GM10266 (cell line): ENCODE measurements at regions not wholly inside any gene's neighbourhood (a gene's known extent, or its start where the extent isn't known, plus 50 kb on each side); places are given as distances from the start of the nearest gene placed in this dataset.
"Not testable (repeated sequence)": the region's sequence is repeated elsewhere in the genome, so short reads cannot be mapped to it uniquely, and the experiment has no call there.

Experiments
- DNase-seq: peaks from one replicate; pipeline ENCODE4 v3.0.0; 2012; ENCODE audit errors: extremely low spot score
- CTCF ChIP-seq: IDR thresholded peaks from 2 replicates; pipeline ENCODE4 v1.5.1; 2012; ENCODE audit warnings: mild to moderate bottlenecking, low read depth; ENCODE audit not compliant: control insufficient read depth, insufficient read depth; ENCODE audit errors: missing control alignments

DNA sequence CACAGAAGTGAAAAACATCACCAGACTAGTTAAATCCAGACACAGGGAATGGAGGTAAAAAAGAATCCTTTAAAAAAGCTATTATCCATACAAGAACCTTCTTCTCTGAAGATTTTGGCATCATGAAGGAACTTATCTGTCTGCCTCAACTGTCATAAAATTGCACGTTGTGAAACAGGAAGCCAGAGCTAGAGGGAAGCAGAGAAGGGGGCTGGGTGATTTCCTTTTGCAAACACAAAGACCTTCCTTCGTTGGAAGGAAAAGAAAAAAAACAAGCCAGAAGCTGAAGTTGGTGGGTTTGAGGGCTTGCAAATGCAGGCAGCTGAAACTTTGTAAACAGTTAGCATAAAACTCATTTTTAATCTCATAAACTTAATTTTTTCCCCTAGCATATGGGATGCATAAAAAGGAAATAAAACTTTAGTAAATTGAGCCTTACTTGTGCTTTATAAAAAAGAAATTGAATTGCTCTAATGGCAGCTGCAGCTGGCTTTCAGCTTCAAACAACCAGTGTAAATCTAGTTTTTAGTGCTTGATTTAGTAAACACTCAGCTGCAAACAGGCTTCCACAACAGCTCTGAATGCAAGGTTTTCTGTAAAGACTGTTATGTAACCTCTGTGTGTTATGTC lies 101.6 kb downstream of the OTUD1 start:
- no peak for DNase-seq
- TF ChIP-seq CTCF, result no peak

DNA sequence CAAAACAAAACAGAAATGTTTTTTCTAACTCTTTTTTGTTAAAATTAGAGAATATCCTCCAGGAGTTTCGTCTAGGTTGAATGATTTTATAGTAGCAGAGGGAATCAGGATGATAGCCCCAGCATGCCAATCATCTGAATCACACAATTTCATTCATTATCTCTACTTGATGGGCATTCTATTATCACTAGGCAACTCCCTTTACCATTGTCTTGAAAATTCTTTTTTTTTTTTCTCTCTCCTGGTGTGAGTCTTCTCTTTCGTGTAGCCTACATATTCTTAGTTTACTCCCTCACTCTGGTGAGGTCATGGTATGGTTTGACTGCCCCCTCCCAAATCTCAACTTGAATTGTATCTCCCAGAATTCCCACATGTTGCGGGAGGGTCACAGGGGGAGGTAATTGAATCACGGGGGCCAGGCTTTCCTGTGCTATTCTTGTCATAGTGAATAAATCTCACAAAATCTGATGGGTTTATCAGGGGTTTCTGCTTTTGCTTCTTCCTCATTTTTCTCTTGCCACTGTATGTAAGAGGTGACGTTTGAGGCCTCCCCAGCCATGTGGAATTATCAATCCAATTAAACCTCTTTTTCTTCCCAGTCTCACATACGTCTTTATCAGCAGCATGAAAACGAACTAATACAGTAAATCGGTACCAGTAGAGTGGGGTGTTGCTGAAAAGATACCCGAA lies 105.0 kb downstream of the OTUD1 start:
- TF ChIP-seq CTCF, result no peak
- DNase-seq, result no peak

- not testable (repeated sequence) for DNase-seq
Observed at GRCh38 chr10:23545866-23546265, 107.0 kb downstream of the OTUD1 start.

DNA sequence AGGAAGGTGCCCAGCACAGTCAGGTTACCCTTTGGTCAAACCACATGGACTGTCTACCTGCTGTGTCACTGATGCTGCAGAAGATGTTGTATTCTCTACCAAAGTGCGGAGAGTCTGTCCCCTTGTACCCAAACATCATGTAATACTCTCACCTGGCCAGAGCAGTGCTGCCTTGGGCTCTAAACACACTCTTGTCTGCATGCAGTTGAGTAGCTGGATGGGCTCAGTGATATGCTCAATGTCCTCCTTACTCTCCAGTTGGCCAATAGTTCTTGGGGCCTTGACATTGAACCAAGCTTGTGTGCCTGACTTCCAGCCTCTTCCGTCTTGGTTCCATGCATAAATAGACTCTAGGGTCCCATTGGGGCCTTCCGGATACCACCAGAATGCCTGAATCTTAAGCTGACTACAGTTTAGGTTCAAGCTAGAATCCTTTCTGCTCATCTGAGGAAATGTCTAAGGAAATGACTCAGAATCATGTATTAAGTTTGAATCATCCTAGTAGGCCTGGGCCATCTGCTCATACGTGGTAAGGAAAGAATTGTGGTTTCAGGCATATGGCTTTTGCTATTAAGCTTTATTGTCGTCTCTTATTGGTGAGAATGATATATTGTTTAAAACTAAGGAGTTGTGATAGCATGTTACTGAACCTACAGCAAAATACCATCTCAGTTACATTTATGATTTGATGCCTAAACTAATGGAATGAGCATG lies 118.0 kb downstream of the OTUD1 start:
- no peak for TF ChIP-seq CTCF
- DNase-seq, result no peak

GRCh38 chr10:23557777-23558176 lies 118.9 kb downstream of the OTUD1 start:
- TF ChIP-seq CTCF, result no peak
- no peak for DNase-seq

GRCh38 chr10:23558361-23558799 lies 119.5 kb downstream of the OTUD1 start:
- no peak for TF ChIP-seq CTCF
- no peak for DNase-seq

DNA sequence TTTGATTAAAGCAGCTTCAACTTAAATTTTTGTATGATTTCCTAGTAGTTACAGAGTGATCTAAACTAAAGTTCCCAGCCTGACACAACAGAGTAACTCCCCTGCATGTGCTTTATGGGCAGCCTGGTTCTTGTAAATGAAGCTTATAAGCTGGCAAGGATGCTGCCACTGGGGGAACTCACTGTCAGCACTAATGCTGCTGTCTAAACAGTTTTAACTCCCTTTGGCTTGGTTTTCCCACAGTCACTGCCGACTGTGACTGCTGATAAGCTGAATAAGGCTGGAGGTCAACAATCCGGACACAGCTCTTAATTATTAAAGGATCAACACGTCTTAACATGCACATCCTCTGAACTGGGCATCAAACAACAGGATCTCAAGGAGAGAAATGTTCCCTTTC lies 130.1 kb downstream of the OTUD1 start:
- TF ChIP-seq CTCF, result no peak
- no peak for DNase-seq

- no peak for DNase-seq
- TF ChIP-seq CTCF, result no peak
Observed at GRCh38 chr10:23571884-23572283, 133.0 kb downstream of the OTUD1 start.
